Tibial artery (tissue), 4 donors: ENCODE measurements at regions not wholly inside any gene's neighbourhood (a gene's known extent, or its start where the extent isn't known, plus 50 kb on each side); places are given as distances from the start of the nearest gene placed in this dataset.
"Not testable (repeated sequence)": the region's sequence is repeated elsewhere in the genome, so short reads cannot be mapped to it uniquely, and the experiment has no call there.

ENCODE experiments used
- DNase-seq, 2 donors: peaks; one replicate each; pipeline ENCODE4 v3.0.0-alpha.2; 2019
- H3K27ac ChIP-seq, 2 donors: fragments of 200-600 bp; sonication (generic) in 1 of 2; 1 replicate in 1 of 2; 2 replicates in 1 of 2; pipeline ENCODE4 v1.5.1; 2018 to 2019; ENCODE audit warnings: mild to moderate bottlenecking in 1 of 2
- H3K27me3 ChIP-seq, 2 donors: fragments of 200-600 bp; sonication (generic) in 1 of 2; one replicate each; pipeline versions ENCODE4 v1.5.1 to v1.6.0; 2016 to 2019
- H3K36me3 ChIP-seq, 3 donors: fragments of 200-600 bp; sonication (generic) in 2 of 3; one replicate each; pipeline ENCODE4 v1.5.1; 2016 to 2019; ENCODE audit warnings: mild to moderate bottlenecking in 2 of 3
- H3K4me1 ChIP-seq, 4 donors: fragments of 200-600 bp; sonication (generic) in 2 of 4; 1 replicate in 3 of 4; 2 replicates in 1 of 4; pipeline ENCODE4 v1.5.1; 2016 to 2019
- H3K4me3 ChIP-seq, 2 donors: fragments of 200-600 bp; sonication (generic) in 1 of 2; 1 replicate in 1 of 2; 2 replicates in 1 of 2; pipeline ENCODE4 v1.5.1; 2018 to 2019; ENCODE audit warnings: mild to moderate bottlenecking in 2 of 2
- H3K9me3 ChIP-seq, 3 donors: fragments of 200-600 bp; sonication (generic) in 1 of 3; one replicate each; pipeline ENCODE4 v1.5.1; 2016 to 2019
- CTCF ChIP-seq, 2 experiments: fragments of 200-600 bp in 1 of 2; fragments of 450-650 bp in 1 of 2; IDR thresholded peaks; one replicate each; pipeline ENCODE4 v1.5.1; 2017 to 2019; ENCODE audit warnings: antibody characterized with exemption in 2 of 2, mild to moderate bottlenecking in 1 of 2, moderate library complexity in 1 of 2
- intact Hi-C: fragments of 100-400 bp; cut with DNase I; formaldehyde crosslinking; loops from one replicate; pipeline ENCODE4 v1.15.0; 2023; ENCODE audit warnings: low total_unique reads

- Histone ChIP-seq H3K27ac (no peak overlapping the region), H3K4me1 (no peaks in the 10 kb centered on the region), H3K4me3 (no peak overlapping the region), H3K9me3 (no peaks in the 10 kb centered on the region), H3K36me3 (no peaks in the 10 kb centered on the region), H3K27me3 (no peaks in the 10 kb centered on the region)
- TF ChIP-seq CTCF (IDR thresholded peaks at IDR 0.05) = no peak
- intact Hi-C loops = no loop called here
- DNase-seq = no peak
These were observed 617.3 kb upstream of the GOT2 start for GRCh38 chr16:59351305-59351903.

DNA sequence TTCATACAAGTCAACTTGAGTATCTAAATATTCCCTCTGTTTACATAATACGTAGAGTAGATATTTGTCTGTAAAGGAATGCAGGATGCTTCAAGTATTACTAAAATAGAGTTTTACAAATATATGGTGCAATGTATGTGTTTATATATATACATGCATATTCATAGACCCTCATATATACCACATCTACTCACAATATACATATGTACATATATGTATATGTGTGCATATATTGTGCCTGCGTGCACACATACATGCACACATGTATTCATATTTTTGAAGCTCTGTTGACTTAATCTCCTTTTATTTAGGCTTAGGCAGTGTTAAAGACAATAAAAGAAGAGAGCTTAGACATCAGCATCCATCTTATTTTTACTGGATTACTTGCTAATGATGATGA is 616.6 kb upstream of the GOT2 start:
- Histone ChIP-seq H3K4me1 (no peaks in the 10 kb centered on the region), H3K36me3 (no peaks in the 10 kb centered on the region), H3K4me3 (no peak overlapping the region), H3K9me3 (no peaks in the 10 kb centered on the region), H3K27ac (no peak overlapping the region), H3K27me3 (no peaks in the 10 kb centered on the region)
- no peak for DNase-seq
- intact Hi-C loops = no loop called here
- TF ChIP-seq CTCF (IDR thresholded peaks at IDR 0.05) = no peak

DNA sequence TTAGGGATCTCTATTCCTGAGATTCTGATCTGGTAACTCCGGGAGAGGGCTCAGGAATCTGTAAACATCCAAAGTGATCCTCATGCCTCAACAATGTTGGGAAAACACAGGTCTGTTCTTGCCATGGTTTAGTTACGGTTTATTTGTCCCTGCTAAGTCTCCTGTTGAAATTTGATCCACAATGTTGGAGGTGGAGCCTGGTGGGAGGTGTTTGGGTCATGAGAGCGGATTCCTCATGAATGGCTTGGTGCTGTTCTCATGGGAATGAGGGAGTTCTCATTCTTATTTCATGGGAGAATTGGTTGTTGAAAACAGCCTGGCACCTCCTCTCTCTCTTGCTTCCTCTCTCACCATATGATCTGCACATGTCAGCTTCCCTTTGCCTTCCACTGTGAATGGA is 608.6 kb upstream of the GOT2 start:
- Histone ChIP-seq H3K27me3 (no peaks in the 10 kb centered on the region), H3K4me1 (no peaks in the 10 kb centered on the region), H3K9me3 (no peaks in the 10 kb centered on the region), H3K27ac (no peak overlapping the region), H3K4me3 (no peak overlapping the region), H3K36me3 (no peaks in the 10 kb centered on the region)
- no peak for DNase-seq
- intact Hi-C loops = no loop called here
- no peak for TF ChIP-seq CTCF (IDR thresholded peaks at IDR 0.05)

GRCh38 chr16:59341368-59341767 is 607.3 kb upstream of the GOT2 start:
- no peak for DNase-seq
- Histone ChIP-seq H3K9me3 (no peaks in the 10 kb centered on the region), H3K27me3 (no peaks in the 10 kb centered on the region), H3K4me3 (no peak overlapping the region), H3K4me1 (no peaks in the 10 kb centered on the region), H3K27ac (no peak overlapping the region), H3K36me3 (no peaks in the 10 kb centered on the region)
- intact Hi-C loops = no loop called here
- TF ChIP-seq CTCF (IDR thresholded peaks at IDR 0.05) = no peak

GRCh38 chr16:59339871-59340270 is 605.8 kb upstream of the GOT2 start:
- intact Hi-C loops = no loop called here
- Histone ChIP-seq H3K4me1 (no peaks in the 10 kb centered on the region), H3K4me3 (no peak overlapping the region), H3K27ac (no peak overlapping the region), H3K36me3 (no peaks in the 10 kb centered on the region), H3K27me3 (no peaks in the 10 kb centered on the region), H3K9me3 (no peaks in the 10 kb centered on the region)
- no peak for DNase-seq
- TF ChIP-seq CTCF (IDR thresholded peaks at IDR 0.05) = no peak

DNA sequence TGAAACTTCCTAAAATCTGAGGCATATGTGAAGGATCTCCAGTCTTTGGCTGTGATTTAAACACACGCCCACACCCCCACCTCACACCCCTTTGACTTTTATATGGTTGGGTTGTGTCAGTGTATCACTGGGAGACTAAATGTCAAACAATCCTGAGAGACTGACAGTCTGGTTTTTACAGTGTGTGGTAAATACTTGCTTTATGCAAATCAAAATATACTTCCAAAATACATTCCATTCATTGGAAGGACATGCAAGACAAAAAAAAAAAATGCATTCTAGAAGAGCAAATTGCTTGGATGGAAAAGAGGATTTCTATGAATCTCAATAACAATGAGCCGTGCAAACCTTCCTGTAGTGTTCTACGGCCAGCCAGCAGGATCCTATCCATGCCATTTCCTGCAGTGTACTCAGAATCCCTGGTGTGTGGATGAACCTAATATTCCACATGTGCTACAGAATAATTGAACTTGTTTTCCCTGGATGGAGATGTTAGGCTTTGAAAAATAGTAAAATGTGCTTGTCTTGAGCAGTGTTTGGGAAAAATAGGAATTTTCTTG is 602.1 kb upstream of the GOT2 start:
- no peak for DNase-seq
- H3K36me3 ChIP-seq = no peaks in the 10 kb centered on the region
- H3K27me3 ChIP-seq = no peaks in the 10 kb centered on the region
- TF ChIP-seq CTCF (IDR thresholded peaks at IDR 0.05) = no peak
- intact Hi-C loops = no loop called here
- H3K9me3 ChIP-seq = no peaks in the 10 kb centered on the region
- no peaks in the 10 kb centered on the region for H3K4me1 ChIP-seq
- H3K4me3 ChIP-seq = no peak overlapping the region
- H3K27ac ChIP-seq = no peak overlapping the region

GRCh38 chr16:59331708-59332107 is 597.6 kb upstream of the GOT2 start:
- H3K4me1 ChIP-seq, H3K4me3 ChIP-seq, intact Hi-C loops, H3K27ac ChIP-seq, H3K27me3 ChIP-seq, H3K9me3 ChIP-seq, DNase-seq, H3K36me3 ChIP-seq: not testable (repeated sequence)
